ENCODE measurements at regions not wholly inside any gene's neighbourhood (a gene's known extent, or its start where the extent isn't known, plus 50 kb on each side); places are given as distances from the start of the nearest gene placed in this dataset.

DNA sequence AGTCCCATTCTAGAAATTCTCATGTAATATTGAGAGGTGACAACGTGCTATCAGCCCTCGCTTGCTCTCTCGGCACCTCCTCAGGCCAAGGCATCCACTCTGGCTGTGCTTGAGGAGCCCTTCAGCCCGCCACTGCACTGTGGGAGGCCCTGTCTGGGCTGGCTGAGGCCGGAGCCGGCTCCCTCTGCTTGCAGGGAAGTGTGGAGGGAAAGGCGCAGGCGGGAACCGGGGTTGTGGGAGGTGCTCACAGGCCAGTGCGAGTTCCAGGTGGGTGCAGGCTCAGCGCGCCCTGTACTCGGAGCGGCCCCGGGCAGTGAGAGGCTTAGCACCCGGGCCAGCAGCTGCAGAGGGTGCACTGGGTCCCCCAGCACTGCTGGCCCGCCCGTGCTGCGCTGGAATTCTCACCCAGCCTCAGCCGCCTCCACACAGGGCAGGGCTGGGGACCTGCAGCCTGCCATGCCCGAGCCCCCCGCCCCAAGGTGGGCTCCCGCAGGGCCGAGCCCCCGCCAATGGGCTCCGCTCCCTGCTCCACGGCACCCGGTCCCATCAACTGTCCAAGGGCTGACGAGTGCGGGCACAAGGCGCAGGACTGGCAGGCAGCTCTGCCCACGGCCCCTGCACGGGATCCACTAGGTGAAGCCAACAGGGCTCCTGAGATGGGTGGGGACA, 1680.6 kb upstream of the LRRTM1 start:
- TF ChIP-seq CTCF (IDR thresholded peaks at IDR 0.05) (no peak), POLR2A (IDR thresholded peaks at IDR 0.05) (no peak)

Data from heart left ventricle (tissue), 13 donors.